ENCODE measurements at regions not wholly inside any gene's neighbourhood (a gene's known extent, or its start where the extent isn't known, plus 50 kb on each side); places are given as distances from the start of the nearest gene placed in this dataset.

GRCh38 chr3:4906107-4906621, 73.1 kb upstream of the BHLHE40 start:
- no CpG with 5 or more reads among the region's 3 CpGs for WGBS, 2 experiments (ENCODE audit: extremely low coverage in 2 of 2, insufficient read length in 1 of 2)
- Histone ChIP-seq H3K9me1 (ENCODE audit: insufficient read depth, low read length) (peaks cover 3% of the 10 kb centered on the region), H2AK5ac (ENCODE audit: low read depth, low read length) (no peak overlapping the region), H3K27ac (ENCODE audit: insufficient read depth, low read length) (no peak overlapping the region), H3K56ac (ENCODE audit: extremely low read depth, insufficient read depth, low read length) (no peak overlapping the region), H3K4me1 (ENCODE audit: control insufficient read depth, insufficient read depth, low read length) (no peaks in the 10 kb centered on the region), H3K27me3 (ENCODE audit: control insufficient read depth, insufficient read depth, low read length) (peaks cover 1% of the 10 kb centered on the region; the same call in 1 of the 2 replicates), H3K18ac (ENCODE audit: low read depth, low read length) (no peak overlapping the region), H3K14ac (replicated peaks; ENCODE audit: low read depth, low read length) (no peak overlapping the region), H3K4ac (ENCODE audit: low read depth, low read length) (no peak overlapping the region), H2AK9ac (replicated peaks; ENCODE audit: low read depth, low read length, poor library complexity) (no peak overlapping the region), H3K4me3 (ENCODE audit: insufficient read depth, low read depth, low read length) (no peak overlapping the region), H4K91ac (ENCODE audit: insufficient read depth, low read depth, low read length) (no peak overlapping the region), H2BK15ac (ENCODE audit: low read depth, low read length) (no peak overlapping the region), H2BK120ac (ENCODE audit: low read depth, low read length) (no peak overlapping the region), H4K8ac (ENCODE audit: low read depth in 2 of 2, low read length in 2 of 2) (no peak overlapping the region), H4K5ac (ENCODE audit: low read depth, low read length) (no peak overlapping the region), H3K23ac (ENCODE audit: low read depth, low read length) (no peak overlapping the region), H4K20me1 (ENCODE audit: insufficient read depth, low read length) (no peaks in the 10 kb centered on the region), H3K4me2 (ENCODE audit: low read depth, low read length) (no peak overlapping the region), H2BK5ac (ENCODE audit: low read depth, low read length, poor library complexity, severe bottlenecking) (no peak overlapping the region), H2BK20ac (ENCODE audit: low read depth, low read length) (no peak overlapping the region), H3K36me3 (ENCODE audit: control insufficient read depth, insufficient read depth, low read length) (no peaks in the 10 kb centered on the region), H3K9ac (ENCODE audit: low read depth, low read length) (no peak overlapping the region), H2AFZ (replicated peaks; ENCODE audit: low read length, poor library complexity) (no peak overlapping the region), H3K9me3 (ENCODE audit: control insufficient read depth, insufficient read depth, low read length) (no peaks in the 10 kb centered on the region), H3K79me1 (ENCODE audit: low read depth in 1 of 2, low read length in 2 of 2) (no peaks in the 10 kb centered on the region)
- no peak for TF ChIP-seq USF2 (IDR thresholded peaks at IDR 0.05; ENCODE audit: low read depth, low read length)
- TF ChIP-seq CHD1 (IDR thresholded peaks at IDR 0.05; ENCODE audit: low read depth, low read length) = no peak
- no peak for TF ChIP-seq BHLHE40 (IDR thresholded peaks at IDR 0.05; ENCODE audit: low read depth, low read length)
- TF ChIP-seq CTCF (conservative IDR thresholded peaks at IDR 0.05; ENCODE audit: low read depth, low read length) = no peak
- TF ChIP-seq MAZ (IDR thresholded peaks at IDR 0.05; ENCODE audit: borderline replicate concordance, low read depth, low read length) = no peak
- TF ChIP-seq FOS (IDR thresholded peaks at IDR 0.05; ENCODE audit: low read depth, low read length) = no peak
- TF ChIP-seq MXI1 (IDR thresholded peaks at IDR 0.05; ENCODE audit: borderline replicate concordance, low read depth, low read length) = no peak
- TF ChIP-seq RCOR1 (IDR thresholded peaks at IDR 0.05; ENCODE audit: insufficient replicate concordance, low read length) = no peak
- TF ChIP-seq RFX5 (IDR thresholded peaks at IDR 0.05; ENCODE audit: low read depth, low read length) = no peak
- no peak for TF ChIP-seq NFE2L2 (IDR thresholded peaks at IDR 0.05; ENCODE audit: low read depth, low read length)
- TF ChIP-seq SMC3 (IDR thresholded peaks at IDR 0.05; ENCODE audit: low read depth, low read length) = no peak
- no peak for TF ChIP-seq POLR2A (IDR thresholded peaks at IDR 0.05; ENCODE audit: low read depth, low read length)
- TF ChIP-seq CEBPB (IDR thresholded peaks at IDR 0.05; ENCODE audit: low read depth, low read length) = no peak
- TF ChIP-seq MAFK (IDR thresholded peaks at IDR 0.05; ENCODE audit: low read depth, low read length) = no peak
- TF ChIP-seq RAD21 (IDR thresholded peaks at IDR 0.05; ENCODE audit: low read length) = no peak
- ATAC-seq (ENCODE audit: low read depth) = no peak; the same call in 1 of the 2 replicates
- intact Hi-C loops (cut with micrococcal nuclease) = no loop called here
- ChIA-PET POLR2A (ENCODE audit: unreplicated experiment) (no interaction called here), CTCF (no interaction called here)
- in situ Hi-C loops (cut with MboI; ENCODE audit: low sequenced_read_pairs) = loop anchor here (10.0 kb wide), 1 partner anchor 49 kb away; no protein-coding TSS in a partner anchor
- BruUV-seq (replicated peaks) = no TSS peak
- peak; percentile 36 for DNase-seq
- dilution Hi-C loops (cut with HindIII; ENCODE audit: low sequenced_read_pairs, unreplicated experiment) = no loop called here

All from IMR-90 (cell line).